ENCODE measurements at regions not wholly inside any gene's neighbourhood (a gene's known extent, or its start where the extent isn't known, plus 50 kb on each side); places are given as distances from the start of the nearest gene placed in this dataset.
A peak's percentile ranks its signal among the peaks of the same experiment; 100 is the strongest.

DNA sequence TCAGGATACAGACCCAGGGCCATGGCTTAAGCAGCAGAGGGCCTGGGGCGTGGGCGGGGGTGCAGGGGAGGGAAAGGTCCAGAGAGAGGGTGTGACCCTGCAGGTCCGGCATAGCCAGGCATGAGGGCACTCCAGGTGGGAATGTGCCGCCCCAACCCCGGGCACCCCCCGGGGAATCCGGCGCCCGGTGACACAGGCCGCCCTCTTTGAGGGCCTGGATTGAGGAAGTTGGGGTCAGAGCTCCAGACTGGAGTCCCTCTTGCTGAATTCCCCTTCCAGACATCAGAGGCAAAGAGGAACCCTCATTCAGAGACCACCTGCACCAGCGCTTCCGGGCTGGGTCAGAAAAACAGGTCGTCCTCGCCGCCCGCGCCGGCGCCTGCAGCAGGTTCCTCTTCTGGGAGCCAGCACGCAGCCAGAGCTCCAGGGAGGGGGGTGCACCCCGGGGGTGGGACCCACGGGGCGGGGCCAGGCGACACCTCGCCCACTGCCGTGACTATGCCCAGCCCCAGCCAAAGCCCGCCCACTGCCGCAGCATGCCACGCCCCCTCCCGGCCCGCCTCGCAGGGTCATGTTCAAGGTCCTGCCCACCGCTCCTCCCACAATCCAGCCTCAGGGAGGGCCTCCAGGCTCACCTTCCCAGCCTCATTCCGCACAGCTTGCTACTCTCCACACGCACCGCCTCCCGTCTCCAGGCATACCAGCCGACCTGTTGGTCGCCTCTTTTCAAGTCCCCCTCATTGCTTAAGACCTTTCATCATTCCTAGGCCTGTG lies 98.3 kb upstream of the ID2 start (continued):
- TF ChIP-seq, protein P1, sequence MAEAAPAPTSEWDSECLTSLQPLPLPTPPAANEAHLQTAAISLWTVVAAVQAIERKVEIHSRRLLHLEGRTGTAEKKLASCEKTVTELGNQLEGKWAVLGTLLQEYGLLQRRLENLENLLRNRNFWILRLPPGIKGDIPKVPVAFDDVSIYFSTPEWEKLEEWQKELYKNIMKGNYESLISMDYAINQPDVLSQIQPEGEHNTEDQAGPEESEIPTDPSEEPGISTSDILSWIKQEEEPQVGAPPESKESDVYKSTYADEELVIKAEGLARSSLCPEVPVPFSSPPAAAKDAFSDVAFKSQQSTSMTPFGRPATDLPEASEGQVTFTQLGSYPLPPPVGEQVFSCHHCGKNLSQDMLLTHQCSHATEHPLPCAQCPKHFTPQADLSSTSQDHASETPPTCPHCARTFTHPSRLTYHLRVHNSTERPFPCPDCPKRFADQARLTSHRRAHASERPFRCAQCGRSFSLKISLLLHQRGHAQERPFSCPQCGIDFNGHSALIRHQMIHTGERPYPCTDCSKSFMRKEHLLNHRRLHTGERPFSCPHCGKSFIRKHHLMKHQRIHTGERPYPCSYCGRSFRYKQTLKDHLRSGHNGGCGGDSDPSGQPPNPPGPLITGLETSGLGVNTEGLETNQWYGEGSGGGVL (tag by site-specific recombination; IDR thresholded peaks at IDR 0.05) = no peak
- no peak for TF ChIP-seq OVOL3 (tag by site-specific recombination; IDR thresholded peaks at IDR 0.05)
- no peak for TF ChIP-seq ZNF10 (tag by site-specific recombination; IDR thresholded peaks at IDR 0.05)
- TF ChIP-seq, protein P2, sequence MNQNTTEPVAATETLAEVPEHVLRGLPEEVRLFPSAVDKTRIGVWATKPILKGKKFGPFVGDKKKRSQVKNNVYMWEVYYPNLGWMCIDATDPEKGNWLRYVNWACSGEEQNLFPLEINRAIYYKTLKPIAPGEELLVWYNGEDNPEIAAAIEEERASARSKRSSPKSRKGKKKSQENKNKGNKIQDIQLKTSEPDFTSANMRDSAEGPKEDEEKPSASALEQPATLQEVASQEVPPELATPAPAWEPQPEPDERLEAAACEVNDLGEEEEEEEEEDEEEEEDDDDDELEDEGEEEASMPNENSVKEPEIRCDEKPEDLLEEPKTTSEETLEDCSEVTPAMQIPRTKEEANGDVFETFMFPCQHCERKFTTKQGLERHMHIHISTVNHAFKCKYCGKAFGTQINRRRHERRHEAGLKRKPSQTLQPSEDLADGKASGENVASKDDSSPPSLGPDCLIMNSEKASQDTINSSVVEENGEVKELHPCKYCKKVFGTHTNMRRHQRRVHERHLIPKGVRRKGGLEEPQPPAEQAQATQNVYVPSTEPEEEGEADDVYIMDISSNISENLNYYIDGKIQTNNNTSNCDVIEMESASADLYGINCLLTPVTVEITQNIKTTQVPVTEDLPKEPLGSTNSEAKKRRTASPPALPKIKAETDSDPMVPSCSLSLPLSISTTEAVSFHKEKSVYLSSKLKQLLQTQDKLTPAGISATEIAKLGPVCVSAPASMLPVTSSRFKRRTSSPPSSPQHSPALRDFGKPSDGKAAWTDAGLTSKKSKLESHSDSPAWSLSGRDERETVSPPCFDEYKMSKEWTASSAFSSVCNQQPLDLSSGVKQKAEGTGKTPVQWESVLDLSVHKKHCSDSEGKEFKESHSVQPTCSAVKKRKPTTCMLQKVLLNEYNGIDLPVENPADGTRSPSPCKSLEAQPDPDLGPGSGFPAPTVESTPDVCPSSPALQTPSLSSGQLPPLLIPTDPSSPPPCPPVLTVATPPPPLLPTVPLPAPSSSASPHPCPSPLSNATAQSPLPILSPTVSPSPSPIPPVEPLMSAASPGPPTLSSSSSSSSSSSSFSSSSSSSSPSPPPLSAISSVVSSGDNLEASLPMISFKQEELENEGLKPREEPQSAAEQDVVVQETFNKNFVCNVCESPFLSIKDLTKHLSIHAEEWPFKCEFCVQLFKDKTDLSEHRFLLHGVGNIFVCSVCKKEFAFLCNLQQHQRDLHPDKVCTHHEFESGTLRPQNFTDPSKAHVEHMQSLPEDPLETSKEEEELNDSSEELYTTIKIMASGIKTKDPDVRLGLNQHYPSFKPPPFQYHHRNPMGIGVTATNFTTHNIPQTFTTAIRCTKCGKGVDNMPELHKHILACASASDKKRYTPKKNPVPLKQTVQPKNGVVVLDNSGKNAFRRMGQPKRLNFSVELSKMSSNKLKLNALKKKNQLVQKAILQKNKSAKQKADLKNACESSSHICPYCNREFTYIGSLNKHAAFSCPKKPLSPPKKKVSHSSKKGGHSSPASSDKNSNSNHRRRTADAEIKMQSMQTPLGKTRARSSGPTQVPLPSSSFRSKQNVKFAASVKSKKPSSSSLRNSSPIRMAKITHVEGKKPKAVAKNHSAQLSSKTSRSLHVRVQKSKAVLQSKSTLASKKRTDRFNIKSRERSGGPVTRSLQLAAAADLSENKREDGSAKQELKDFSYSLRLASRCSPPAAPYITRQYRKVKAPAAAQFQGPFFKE (tag by site-specific recombination; IDR thresholded peaks at IDR 0.05; ENCODE audit: borderline replicate concordance) = no peak
- TF ChIP-seq GLIS1 (tag by site-specific recombination; IDR thresholded peaks at IDR 0.05) = peak; percentile 25; the same call in 1 of the 2 replicates
- TF ChIP-seq KLF9 (tag by site-specific recombination; IDR thresholded peaks at IDR 0.05; ENCODE audit: low read depth) = peak; percentile 83
- TF ChIP-seq ZNF426 (tag by site-specific recombination; IDR thresholded peaks at IDR 0.05) = no peak
- peak; percentile 90 for TF ChIP-seq ZFHX2 (tag by site-specific recombination; conservative IDR thresholded peaks at IDR 0.05)
- TF ChIP-seq ZNF664 (tag by site-specific recombination; IDR thresholded peaks at IDR 0.05) = no peak

DNA sequence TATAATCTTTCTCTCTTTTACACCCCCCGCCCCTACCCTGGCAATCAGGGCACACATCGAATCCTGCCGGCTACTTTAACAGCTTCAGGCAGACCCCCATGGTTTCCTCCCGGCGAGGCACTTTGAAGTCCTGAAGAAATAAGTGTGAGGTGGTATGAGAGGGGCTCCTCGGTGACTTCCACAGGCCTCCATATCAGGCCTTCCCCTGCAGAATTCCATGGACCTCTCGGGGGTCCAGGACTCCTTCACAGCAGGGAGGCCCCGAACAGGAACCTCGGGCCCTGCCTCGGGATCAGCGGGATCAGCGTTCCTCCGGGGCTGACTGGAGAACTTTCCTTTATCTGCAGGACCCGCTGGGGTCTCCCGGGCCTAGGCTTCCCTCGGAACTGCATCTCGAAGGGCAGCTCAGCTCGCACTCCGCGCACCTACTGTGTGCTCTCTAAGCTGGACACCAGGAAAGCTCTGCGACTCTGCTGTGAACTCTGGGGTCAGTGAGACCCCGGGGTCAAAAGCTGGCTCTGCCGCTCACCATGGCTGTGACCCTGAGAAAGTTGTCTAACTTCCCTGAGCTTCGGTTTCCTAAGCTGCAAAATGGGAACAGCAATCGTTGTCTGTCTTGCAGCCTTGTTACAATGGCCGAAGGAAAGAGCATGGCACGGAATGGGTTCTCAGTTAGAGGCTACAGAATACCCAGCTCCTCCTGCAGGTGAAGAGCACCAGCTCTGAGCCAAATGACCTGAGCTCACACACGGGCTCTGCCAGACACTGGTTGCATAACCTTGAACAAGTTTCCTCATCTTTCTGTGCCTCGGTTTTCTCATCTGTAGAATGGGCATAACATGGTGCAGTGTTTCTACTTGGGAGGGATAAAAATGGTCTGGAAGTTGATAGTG lies 97.4 kb upstream of the ID2 start:
- H3K4me3 ChIP-seq (ENCODE audit: low read depth, low read length) = no peak overlapping the region
- TF ChIP-seq MEIS1 (CRISPR knock-in tag; IDR thresholded peaks at IDR 0.05; ENCODE audit: borderline replicate concordance) (no peak), ZIC2 (tag by site-specific recombination; IDR thresholded peaks at IDR 0.05) (peak; percentile 43), ZNF561 (tag by site-specific recombination; IDR thresholded peaks at IDR 0.05; ENCODE audit: borderline replicate concordance) (no peak), REPIN1 (tag by site-specific recombination; IDR thresholded peaks at IDR 0.05; ENCODE audit: low read depth) (no peak), ZNF423 (tag by site-specific recombination; IDR thresholded peaks at IDR 0.05) (no peak)
- TF ChIP-seq, protein P3, sequence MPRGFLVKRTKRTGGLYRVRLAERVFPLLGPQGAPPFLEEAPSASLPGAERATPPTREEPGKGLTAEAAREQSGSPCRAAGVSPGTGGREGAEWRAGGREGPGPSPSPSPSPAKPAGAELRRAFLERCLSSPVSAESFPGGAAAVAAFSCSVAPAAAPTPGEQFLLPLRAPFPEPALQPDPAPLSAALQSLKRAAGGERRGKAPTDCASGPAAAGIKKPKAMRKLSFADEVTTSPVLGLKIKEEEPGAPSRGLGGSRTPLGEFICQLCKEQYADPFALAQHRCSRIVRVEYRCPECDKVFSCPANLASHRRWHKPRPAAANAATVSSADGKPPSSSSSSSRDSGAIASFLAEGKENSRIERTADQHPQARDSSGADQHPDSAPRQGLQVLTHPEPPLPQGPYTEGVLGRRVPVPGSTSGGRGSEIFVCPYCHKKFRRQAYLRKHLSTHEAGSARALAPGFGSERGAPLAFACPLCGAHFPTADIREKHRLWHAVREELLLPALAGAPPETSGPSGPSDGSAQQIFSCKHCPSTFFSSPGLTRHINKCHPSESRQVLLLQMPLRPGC (tag by site-specific recombination; IDR thresholded peaks at IDR 0.05) = no peak
- H3K36me3 ChIP-seq (ENCODE audit: control insufficient read depth in 2 of 2, insufficient read depth in 1 of 2, low read length in 2 of 2) = no peaks in the 10 kb centered on the region
- H3K27ac ChIP-seq (ENCODE audit: extremely low read depth, low read depth, low read length) = no peak overlapping the region
- POLR2A ChIA-PET = interaction anchor here (2.0 kb wide), 1 partner anchor 98 kb away, joined by 21 read pairs; the partner anchor contains the start of gene ID2
- H3K4me1 ChIP-seq (ENCODE audit: control insufficient read depth, insufficient read depth, low read length) = no peaks in the 10 kb centered on the region
- H3K9me3 ChIP-seq (ENCODE audit: control insufficient read depth, insufficient read depth, low read depth, low read length) = no peaks in the 10 kb centered on the region
- CTCF ChIA-PET = no interaction called here
